OCI-LY7 (cell line): ENCODE measurements at regions not wholly inside any gene's neighbourhood (a gene's known extent, or its start where the extent isn't known, plus 50 kb on each side); places are given as distances from the start of the nearest gene placed in this dataset.

Source experiments
- EZH2phosphoT487 ChIP-seq: fragments of 200-600 bp; sonication (generic); IDR thresholded peaks from 2 replicates; pipeline ENCODE4 v1.6.1; 2018; ENCODE audit warnings: low read depth, borderline replicate concordance, mild to moderate bottlenecking, mixed run types, antibody characterized with exemption, low read length, moderate library complexity, mixed read lengths
- TF ChIP-seq, protein P1 (sequence below): fragments of 200-600 bp; sonication (generic); conservative IDR thresholded peaks from 2 replicates; pipeline ENCODE4 v1.5.1; 2014; ENCODE audit warnings: mild to moderate bottlenecking, antibody characterized with exemption, low read length, moderate library complexity, mixed read lengths

DNA sequence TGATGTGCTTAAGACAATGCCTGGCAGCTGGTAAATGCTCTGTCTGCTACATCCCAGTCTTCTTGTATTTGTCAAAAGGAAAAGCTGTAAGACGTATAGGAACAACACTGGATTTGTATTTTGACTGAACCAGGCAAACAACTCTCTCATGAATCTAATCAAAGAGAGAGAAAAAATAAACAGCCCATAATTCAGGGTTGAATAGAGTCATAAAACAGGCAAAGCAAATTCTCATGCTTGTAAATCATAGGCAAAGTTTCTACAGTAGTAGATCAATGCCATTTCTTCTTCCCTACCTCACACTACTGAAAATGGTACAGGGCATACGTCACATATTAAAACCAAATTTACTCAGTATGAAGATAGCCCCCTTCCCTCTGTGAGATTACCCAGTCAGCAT lies 166.3 kb downstream of the SKIDA1 start:
- TF ChIP-seq, protein P1, sequence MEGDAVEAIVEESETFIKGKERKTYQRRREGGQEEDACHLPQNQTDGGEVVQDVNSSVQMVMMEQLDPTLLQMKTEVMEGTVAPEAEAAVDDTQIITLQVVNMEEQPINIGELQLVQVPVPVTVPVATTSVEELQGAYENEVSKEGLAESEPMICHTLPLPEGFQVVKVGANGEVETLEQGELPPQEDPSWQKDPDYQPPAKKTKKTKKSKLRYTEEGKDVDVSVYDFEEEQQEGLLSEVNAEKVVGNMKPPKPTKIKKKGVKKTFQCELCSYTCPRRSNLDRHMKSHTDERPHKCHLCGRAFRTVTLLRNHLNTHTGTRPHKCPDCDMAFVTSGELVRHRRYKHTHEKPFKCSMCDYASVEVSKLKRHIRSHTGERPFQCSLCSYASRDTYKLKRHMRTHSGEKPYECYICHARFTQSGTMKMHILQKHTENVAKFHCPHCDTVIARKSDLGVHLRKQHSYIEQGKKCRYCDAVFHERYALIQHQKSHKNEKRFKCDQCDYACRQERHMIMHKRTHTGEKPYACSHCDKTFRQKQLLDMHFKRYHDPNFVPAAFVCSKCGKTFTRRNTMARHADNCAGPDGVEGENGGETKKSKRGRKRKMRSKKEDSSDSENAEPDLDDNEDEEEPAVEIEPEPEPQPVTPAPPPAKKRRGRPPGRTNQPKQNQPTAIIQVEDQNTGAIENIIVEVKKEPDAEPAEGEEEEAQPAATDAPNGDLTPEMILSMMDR = no peak
- TF ChIP-seq EZH2phosphoT487 = no peak
